GM10266 (cell line): ENCODE measurements at regions not wholly inside any gene's neighbourhood (a gene's known extent, or its start where the extent isn't known, plus 50 kb on each side); places are given as distances from the start of the nearest gene placed in this dataset.
"Not testable (repeated sequence)": the region's sequence is repeated elsewhere in the genome, so short reads cannot be mapped to it uniquely, and the experiment has no call there.

Source experiments
- DNase-seq: peaks from one replicate; pipeline ENCODE4 v3.0.0; 2012; ENCODE audit errors: extremely low spot score
- TF ChIP-seq, protein P1 (sequence below): IDR thresholded peaks from 2 replicates; pipeline ENCODE4 v1.5.1; 2012; ENCODE audit warnings: mild to moderate bottlenecking, low read depth; ENCODE audit not compliant: control insufficient read depth, insufficient read depth; ENCODE audit errors: missing control alignments

DNA sequence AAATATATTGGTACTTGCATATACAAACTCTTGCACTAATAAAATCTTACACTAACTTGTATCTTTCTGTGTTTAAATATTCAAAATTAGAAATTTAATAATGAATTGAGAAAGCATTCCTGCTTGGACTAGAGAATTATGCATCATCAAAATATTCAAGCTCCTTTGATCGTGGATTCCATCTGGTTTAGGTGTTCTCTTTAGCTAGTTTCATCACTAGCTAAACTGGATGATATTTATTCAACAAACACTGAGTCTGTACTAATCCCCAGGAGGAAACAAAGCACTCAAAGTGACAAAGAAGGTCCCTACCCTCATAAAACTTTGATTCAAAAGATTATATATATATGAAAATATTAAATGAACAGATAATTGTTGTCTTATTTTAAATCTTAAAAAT, 1360.9 kb upstream of the ALCAM start:
- TF ChIP-seq, protein P1, sequence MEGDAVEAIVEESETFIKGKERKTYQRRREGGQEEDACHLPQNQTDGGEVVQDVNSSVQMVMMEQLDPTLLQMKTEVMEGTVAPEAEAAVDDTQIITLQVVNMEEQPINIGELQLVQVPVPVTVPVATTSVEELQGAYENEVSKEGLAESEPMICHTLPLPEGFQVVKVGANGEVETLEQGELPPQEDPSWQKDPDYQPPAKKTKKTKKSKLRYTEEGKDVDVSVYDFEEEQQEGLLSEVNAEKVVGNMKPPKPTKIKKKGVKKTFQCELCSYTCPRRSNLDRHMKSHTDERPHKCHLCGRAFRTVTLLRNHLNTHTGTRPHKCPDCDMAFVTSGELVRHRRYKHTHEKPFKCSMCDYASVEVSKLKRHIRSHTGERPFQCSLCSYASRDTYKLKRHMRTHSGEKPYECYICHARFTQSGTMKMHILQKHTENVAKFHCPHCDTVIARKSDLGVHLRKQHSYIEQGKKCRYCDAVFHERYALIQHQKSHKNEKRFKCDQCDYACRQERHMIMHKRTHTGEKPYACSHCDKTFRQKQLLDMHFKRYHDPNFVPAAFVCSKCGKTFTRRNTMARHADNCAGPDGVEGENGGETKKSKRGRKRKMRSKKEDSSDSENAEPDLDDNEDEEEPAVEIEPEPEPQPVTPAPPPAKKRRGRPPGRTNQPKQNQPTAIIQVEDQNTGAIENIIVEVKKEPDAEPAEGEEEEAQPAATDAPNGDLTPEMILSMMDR: no peak
- no peak for DNase-seq

DNA sequence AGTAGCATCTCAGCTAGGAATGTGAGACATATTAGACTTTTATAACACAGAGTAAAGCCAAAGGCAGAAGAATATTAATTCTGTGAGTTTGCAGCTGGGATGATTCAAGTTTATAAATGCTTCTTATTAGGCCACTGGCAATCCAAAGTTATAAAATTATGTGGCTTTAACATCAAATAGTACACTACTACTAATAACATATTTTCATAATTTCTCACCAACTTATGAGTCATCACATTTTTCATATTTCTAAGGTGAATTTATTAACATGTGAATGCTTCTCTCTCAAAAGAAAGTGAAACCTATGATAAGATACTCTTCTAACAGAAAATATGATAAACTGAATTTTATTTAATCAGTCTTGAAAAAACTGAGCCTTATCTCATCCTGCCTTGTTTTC, 1348.2 kb upstream of the ALCAM start:
- no peak for DNase-seq

GRCh38 chr3:104031598-104031997, 1335.1 kb upstream of the ALCAM start:
- DNase-seq: no peak
- TF ChIP-seq, protein P1: no peak

More for the DNA sequence above, 1348.2 kb upstream of the ALCAM start:
- TF ChIP-seq, protein P1: no peak

DNA sequence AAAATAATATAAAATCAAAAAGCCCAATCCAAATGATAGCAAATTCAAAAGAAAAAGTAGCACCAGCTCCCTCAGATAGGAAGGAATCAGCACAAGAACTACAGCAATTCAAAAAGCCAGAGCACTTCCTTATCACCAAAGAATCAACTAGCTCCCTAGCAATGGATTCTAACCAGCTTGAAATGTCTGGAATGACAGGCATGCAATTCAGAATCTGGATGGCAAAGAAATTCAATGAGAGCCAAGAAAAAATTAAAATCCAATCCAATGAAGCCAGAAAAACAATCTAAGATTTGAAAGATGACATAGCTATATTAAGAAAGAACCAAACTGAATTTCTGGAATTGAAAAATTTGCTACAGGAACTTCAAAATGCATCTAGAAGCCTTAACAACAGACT, 1334.4 kb upstream of the ALCAM start:
- DNase-seq: no peak
- TF ChIP-seq, protein P1: no peak

- peak; percentile 3 for DNase-seq
- TF ChIP-seq, protein P1: no peak
Observed at GRCh38 chr3:104040896-104041295, 1325.8 kb upstream of the ALCAM start.

DNA sequence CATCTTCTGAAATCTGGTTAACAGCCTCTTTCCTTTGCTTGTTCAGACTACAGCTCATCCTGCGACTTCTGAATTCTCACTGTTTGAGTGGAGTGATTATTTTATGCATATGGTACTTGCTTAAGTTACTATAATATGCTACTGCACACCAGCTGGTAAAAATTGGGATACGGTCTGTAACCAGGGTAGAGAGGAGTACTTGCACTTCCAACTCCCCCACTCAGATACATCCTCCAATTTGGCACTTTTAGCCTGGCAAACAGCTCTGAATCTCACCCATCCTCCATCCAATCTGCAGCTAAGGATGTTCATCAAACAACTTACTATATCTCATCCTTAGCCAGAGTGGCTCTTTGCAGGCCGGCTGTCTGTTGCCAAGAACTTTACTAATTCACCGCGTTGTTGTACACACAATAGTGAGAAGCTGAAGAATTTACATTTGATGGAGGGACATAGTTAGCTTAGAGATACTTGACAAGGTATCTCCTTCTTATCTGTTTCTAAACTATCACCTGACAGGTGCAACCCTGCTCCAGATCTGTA, 1323.6 kb upstream of the ALCAM start:
- not testable (repeated sequence) for DNase-seq

DNA sequence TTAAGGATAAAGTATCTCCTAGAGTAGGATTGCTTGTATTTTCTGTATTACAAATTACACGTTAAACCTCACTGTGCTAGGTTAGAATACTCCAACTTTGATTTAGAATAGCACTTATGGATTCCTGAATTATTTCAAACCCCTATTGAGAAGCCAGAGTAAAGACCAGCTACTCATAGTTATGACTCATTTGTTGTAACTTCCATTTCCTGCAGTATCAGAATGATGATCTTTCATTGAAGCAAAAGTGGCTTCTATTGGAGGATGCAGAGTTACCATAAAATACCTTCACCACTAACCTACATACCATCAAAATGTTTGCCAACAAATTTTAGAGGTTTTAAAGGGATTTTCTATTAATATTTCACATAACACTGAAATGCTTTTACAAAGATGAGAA, 1322.7 kb upstream of the ALCAM start:
- TF ChIP-seq, protein P1: no peak
- no peak for DNase-seq

- DNase-seq: no peak
- TF ChIP-seq, protein P1: no peak
Observed at GRCh38 chr3:104066658-104067057, 1300.1 kb upstream of the ALCAM start.
